A549 (cell line): ENCODE measurements at regions not wholly inside any gene's neighbourhood (a gene's known extent, or its start where the extent isn't known, plus 50 kb on each side); places are given as distances from the start of the nearest gene placed in this dataset.

Source experiments
- CBX8 ChIP-seq: fragments of 200-600 bp; sonication (generic); IDR thresholded peaks from 2 replicates; pipeline ENCODE4 v1.6.1; 2016
- CEBPB ChIP-seq, 2 experiments: fragments of >200 bp in 1 of 2; sonication (Bioruptor Twin) in 1 of 2; formaldehyde crosslinking in 1 of 2; IDR thresholded peaks; 2 replicates each; pipeline ENCODE4 v1.6.1; 2012 to 2016
- CHD2 ChIP-seq: fragments of 150-350 bp; IDR thresholded peaks from 2 replicates; pipeline ENCODE4 v1.6.1; 2014; ENCODE audit warnings: low read length; ENCODE audit not compliant: partially characterized antibody
- CTCF ChIP-seq: fragments of >200 bp; sonication (Bioruptor Twin); formaldehyde crosslinking; IDR thresholded peaks from 3 replicates; pipeline ENCODE4 v1.5.1; 2016
- HDAC2 ChIP-seq: fragments of 200-600 bp; sonication (generic); IDR thresholded peaks from 2 replicates; pipeline ENCODE4 v1.6.1; 2016
- JUN ChIP-seq, 2 experiments: fragments of >200 bp; sonication (Bioruptor Twin); formaldehyde crosslinking; IDR thresholded peaks; 2 replicates in 1 of 2; 3 replicates in 1 of 2; pipeline ENCODE4 v1.6.1; 2016 to 2017
- JUNB ChIP-seq: fragments of >200 bp; sonication (Bioruptor Twin); formaldehyde crosslinking; IDR thresholded peaks from 2 replicates; pipeline ENCODE4 v1.6.1; 2016
- MAX ChIP-seq: IDR thresholded peaks from 2 replicates; pipeline ENCODE4 v1.6.1; 2012
- MAZ ChIP-seq: fragments of 150-350 bp; IDR thresholded peaks from 2 replicates; pipeline ENCODE4 v1.6.1; 2014; ENCODE audit warnings: antibody characterized with exemption, low read depth, low read length, borderline replicate concordance
- MYC ChIP-seq: IDR thresholded peaks from 2 replicates; pipeline ENCODE4 v1.6.1; 2012; ENCODE audit warnings: mild to moderate bottlenecking, inconsistent platforms, low read length, improper control_type of control experiment, borderline replicate concordance
- POLR2A ChIP-seq: IDR thresholded peaks from 2 replicates; pipeline ENCODE4 v1.6.1; 2012; ENCODE audit warnings: mild to moderate bottlenecking, low read length
- RAD21 ChIP-seq, 2 experiments: fragments of >200 bp in 1 of 2; sonication (Bioruptor Twin) in 1 of 2; formaldehyde crosslinking in 1 of 2; IDR thresholded peaks in 1 of 2; conservative IDR thresholded peaks in 1 of 2; 2 replicates in 1 of 2; 3 replicates in 1 of 2; pipeline ENCODE4 v1.6.1; 2012 to 2018; ENCODE audit warnings: inconsistent platforms in 1 of 2
- RFX5 ChIP-seq: fragments of 450-650 bp; IDR thresholded peaks from 2 replicates; pipeline ENCODE4 v1.7.1; 2014; ENCODE audit warnings: antibody characterized with exemption, mild to moderate bottlenecking, moderate library complexity
- TF ChIP-seq, protein P1 (sequence below): IDR thresholded peaks from 2 replicates; pipeline ENCODE4 v1.6.1; 2012; ENCODE audit warnings: low read depth, borderline replicate concordance

- TF ChIP-seq CTCF (no peak), RFX5 (no peak), JUN (IDR thresholded peaks at IDR 0.05) (no peak), MAX (no peak), POLR2A (no peak), RAD21 (conservative IDR thresholded peaks at IDR 0.05 in 1 of 2, IDR thresholded peaks at IDR 0.05 in 1 of 2) (no peak), JUNB (no peak), MAZ (no peak), CHD2 (no peak), CBX8 (no peak), CEBPB (IDR thresholded peaks at IDR 0.05) (no peak), MYC (no peak), HDAC2 (no peak)
- TF ChIP-seq, protein P1, sequence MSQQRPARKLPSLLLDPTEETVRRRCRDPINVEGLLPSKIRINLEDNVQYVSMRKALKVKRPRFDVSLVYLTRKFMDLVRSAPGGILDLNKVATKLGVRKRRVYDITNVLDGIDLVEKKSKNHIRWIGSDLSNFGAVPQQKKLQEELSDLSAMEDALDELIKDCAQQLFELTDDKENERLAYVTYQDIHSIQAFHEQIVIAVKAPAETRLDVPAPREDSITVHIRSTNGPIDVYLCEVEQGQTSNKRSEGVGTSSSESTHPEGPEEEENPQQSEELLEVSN: no peak
Observed at GRCh38 chr11:131138731-131139130, 222.5 kb upstream of the SNX19 start.
